DOHH2 (cell line): ENCODE measurements at regions not wholly inside any gene's neighbourhood (a gene's known extent, or its start where the extent isn't known, plus 50 kb on each side); places are given as distances from the start of the nearest gene placed in this dataset.

Source experiments
- CTCF ChIP-seq: fragments of 200-600 bp; sonication (generic); IDR thresholded peaks from one replicate; pipeline ENCODE4 v1.5.1; 2014; ENCODE audit warnings: antibody characterized with exemption, mild to moderate bottlenecking, low read depth, low read length; ENCODE audit not compliant: poor library complexity, severe bottlenecking
- EZH2phosphoT487 ChIP-seq: fragments of 200-600 bp; sonication (generic); IDR thresholded peaks from 2 replicates; pipeline ENCODE4 v1.6.1; 2017; ENCODE audit warnings: borderline replicate concordance, mild to moderate bottlenecking, antibody characterized with exemption, low read length, moderate library complexity, mixed read lengths

- TF ChIP-seq EZH2phosphoT487 = no peak
- no peak for TF ChIP-seq CTCF
Measured at GRCh38 chr10:37439826-37440225, 314.4 kb downstream of the ANKRD30A start.
